GM21723 (cell line): ENCODE measurements at regions not wholly inside any gene's neighbourhood (a gene's known extent, or its start where the extent isn't known, plus 50 kb on each side); places are given as distances from the start of the nearest gene placed in this dataset.
"Not testable (repeated sequence)": the region's sequence is repeated elsewhere in the genome, so short reads cannot be mapped to it uniquely, and the experiment has no call there.

Experiments
- ATAC-seq: cut with Tn5 transposase; IDR thresholded peaks from one replicate; pipeline ENCODE4 v1.9.1; 2021; ENCODE audit warnings: mild to moderate bottlenecking, moderate library complexity; ENCODE audit not compliant: unreplicated experiment

DNA sequence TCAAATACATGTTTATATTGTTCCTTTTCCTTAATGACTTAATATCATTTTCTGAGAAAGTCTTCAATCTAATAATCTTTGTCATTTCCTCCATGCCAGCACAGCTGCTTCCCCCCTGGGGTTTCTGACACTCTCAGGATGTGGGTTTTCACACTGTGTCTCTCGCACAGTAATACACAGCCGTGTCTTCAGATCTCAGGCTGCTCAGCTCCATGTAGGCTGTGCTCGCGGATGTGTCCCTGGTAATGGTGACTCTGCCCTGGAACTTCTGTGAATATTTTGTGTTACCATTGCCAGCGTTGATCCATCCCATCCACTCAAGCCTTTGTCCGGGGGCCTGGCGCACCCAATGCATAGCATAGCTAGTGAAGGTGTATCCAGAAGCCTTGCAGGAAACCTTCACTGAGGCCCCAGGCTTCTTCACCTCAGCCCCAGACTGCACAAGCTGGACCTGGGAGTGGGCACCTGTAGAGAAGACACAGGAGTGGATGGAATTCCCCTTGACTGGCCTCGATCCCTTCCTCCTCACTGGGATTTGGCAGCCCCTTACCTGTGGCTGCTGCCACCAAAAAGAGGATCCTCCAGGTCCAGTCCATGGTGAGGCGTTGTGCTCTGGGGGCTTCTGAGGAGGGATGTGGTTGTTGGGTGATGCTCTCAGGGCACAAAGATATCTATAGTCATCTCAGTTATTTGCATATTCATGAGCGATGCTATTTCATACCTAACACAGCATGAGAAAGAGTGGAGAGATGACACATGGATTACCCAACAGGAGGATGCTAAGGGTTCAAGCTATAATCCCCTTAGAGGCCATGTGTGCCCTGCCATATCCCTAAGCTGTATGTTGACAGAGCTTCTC, 478.8 kb downstream of the TMEM121 start:
- not testable (repeated sequence) for ATAC-seq

DNA sequence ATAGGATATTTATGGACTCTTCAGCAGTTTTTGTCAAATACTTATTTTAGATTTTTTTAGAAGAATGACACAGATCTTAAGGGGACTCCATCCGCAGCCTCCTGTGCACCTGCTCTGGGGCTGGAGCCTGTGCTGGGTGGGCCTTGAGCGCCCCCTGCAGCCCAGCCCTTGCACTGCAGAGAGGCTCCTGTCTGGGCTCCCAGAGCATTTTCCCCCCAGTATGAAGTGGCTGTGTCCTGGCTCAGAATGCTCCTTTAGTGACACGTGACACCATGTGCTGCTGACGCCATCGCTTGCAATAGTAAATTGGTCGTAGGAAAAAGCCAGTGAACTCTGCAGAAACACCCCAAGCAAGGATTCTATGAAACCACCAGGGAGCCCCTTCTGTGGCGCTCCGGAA, 479.7 kb downstream of the TMEM121 start:
- not testable (repeated sequence) for ATAC-seq

DNA sequence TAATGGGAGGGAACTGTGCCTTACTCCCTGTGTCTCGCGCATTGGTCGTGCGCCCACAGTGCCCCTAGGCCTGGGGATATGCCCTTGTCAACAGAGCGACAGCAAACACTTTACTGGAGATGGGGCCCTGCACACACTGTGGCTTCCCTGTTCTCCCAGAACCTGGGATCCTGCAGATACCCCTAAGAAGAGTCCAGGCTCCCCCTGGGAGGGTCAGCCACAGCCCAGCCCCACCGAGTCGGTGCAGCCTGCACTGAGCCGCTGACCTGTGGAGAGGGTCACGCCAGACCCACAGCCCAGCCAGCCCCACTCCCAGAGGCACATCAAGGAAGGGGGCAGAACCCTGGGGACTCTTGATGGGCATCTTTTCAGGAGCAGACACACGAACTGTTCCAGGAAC, 480.3 kb downstream of the TMEM121 start:
- not testable (repeated sequence) for ATAC-seq

DNA sequence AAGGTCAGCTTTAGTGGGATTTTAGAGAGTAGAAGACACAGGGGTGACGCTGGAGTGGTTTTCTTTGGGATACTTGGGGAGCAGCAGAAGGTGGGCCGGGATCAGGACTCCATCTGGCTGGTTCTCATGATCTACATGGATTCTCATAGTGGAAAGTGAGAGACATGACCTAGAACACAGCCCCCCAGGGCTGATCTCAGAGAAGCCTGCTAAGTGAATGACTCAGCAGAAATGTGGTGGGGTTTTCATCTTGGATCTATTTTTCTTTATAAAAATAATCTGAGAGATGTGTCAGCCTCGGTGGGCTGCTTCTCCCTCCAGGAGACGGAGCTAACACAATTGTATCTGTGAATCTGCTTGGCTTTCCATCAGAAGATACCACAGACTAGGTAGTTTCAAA, 484.4 kb downstream of the TMEM121 start:
- ATAC-seq, result no peak

DNA sequence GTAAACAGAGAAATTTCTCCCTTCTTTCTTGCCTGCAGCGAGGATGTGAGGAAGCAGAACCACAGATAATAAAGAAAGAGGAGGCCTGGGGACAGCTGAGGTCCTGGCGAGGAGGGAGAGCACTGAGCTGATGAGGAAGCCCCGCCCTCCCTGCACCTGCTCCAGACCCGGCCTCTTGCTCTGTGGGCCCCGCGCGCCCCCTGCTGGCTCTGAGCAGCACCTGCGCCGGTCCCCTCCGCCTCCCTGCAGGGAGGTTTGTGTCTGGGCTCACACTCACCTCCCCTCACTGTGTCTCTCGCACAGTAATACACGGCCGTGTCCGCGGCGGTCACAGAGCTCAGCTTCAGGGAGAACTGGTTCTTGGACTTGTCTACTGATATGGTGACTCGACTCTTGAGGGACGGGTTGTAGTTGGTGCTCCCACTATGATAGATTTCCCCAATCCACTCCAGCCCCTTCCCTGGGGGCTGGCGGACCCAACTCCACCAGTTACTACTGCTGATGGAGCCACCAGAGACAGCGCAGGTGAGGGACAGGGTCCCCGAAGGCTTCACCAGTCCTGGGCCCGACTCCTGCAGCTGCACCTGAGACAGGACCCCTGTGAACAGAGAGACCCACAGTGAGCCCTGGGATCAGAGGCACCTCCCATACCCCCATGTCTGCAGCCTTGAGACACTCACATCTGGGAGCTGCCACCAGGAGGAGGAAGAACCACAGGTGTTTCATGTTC, 485.4 kb downstream of the TMEM121 start:
- ATAC-seq, result not testable (repeated sequence)

GRCh38 chr14:106012361-106012725, 486.0 kb downstream of the TMEM121 start:
- ATAC-seq, result not testable (repeated sequence)

DNA sequence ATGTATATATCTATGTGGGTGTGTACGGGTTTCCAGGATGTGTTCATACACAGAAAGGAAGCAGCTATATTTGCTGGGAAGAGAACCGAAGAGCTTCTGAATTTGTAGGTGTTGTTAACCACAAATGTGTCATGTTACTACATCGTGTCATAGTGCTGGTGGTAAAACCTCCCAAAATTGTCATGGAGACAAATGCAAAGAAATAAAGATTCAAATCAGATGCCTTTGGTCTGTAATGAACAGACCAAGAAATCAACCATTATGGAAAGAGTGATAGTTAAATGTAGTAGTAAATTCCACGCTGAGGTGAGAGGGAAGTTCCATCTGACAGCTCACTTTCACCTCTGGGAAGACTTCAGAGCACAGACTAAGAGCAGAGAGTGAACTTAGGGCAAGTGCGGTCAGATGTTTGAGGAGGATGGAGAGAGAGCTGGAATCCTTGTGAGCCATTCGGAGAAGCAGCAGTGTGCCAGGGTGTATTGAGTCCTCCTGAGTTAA, 487.5 kb downstream of the TMEM121 start:
- ATAC-seq, result no peak

- ATAC-seq, result not testable (repeated sequence)
These were observed 491.6 kb downstream of the TMEM121 start for GRCh38 chr14:106017952-106018351.

- ATAC-seq, result no peak
These were observed 495.4 kb downstream of the TMEM121 start for GRCh38 chr14:106021832-106022231.

DNA sequence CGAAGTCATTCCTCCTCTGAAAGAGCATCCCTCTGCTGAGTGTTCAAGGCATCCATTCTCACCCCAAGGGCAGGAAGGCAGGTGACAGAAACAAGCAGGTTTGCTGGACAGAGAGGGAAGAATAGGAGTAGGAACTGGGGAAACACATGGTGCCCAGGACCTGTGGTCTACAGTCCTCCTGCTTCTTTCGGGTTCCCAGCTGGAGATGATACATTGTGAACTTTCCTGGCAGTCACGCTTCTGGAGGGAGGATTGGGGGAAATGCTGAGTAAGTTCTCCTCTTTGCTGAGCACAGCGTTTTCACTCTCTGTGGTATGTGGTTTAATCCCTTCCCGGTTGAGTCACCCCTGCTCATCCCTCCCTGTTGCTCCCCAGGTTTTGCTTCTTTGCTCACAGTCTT, 496.3 kb downstream of the TMEM121 start:
- not testable (repeated sequence) for ATAC-seq

DNA sequence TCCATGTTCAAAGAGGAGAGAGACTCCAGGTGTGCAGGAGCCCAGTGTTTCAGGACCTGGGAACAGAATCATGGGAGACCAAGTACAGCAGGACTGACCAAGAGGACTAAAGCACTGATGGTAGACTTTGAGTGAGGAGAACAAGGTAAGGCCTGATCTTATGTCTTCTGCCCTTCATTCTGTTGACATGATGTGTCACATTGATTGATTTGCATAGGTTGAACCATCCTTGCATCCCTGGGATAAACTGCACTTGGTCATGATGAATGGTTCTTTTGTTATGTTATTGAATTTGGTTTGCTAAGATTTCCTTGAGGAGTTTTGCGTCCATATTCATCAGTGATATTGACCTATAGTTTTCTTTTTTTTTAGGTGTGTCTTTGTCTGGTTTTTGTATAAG, 497.0 kb downstream of the TMEM121 start:
- ATAC-seq, result no peak

DNA sequence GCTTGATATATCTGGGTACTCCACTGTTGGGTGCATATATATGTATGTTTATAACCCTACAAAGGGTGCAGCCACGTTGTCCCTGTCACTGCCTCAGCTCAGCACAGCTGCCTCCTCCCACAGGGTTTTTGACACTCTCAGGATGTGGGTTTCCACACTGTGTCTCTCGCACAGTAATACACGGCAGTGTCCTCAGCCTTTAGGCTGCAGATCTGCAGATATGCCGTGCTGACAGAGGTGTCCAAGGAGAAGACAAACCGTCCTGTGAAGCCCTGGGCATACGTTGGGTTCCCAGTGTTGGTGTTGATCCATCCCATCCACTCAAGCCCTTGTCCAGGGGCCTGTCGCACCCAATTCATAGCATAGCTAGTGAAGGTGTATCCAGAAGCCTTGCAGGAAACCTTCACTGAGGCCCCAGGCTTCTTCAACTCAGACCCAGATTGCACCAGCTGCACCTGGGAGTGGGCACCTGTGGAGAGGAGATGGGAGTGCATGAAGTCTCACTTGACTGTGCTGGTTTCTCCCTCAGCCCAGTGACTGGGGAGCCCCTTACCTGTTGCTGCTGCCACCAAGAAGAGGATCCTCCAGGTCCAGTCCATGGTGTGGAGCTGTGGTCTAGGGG, 498.7 kb downstream of the TMEM121 start:
- ATAC-seq, result no peak

GRCh38 chr14:106026026-106026425, 499.6 kb downstream of the TMEM121 start:
- ATAC-seq, result no peak

- not testable (repeated sequence) for ATAC-seq
These were observed 501.4 kb downstream of the TMEM121 start for GRCh38 chr14:106027759-106028158.

- ATAC-seq, result no peak
These were observed 503.6 kb downstream of the TMEM121 start for GRCh38 chr14:106029959-106030358.

GRCh38 chr14:106037380-106037779, 511.0 kb downstream of the TMEM121 start:
- ATAC-seq, result no peak

GRCh38 chr14:106038263-106038662, 511.9 kb downstream of the TMEM121 start:
- ATAC-seq, result no peak

DNA sequence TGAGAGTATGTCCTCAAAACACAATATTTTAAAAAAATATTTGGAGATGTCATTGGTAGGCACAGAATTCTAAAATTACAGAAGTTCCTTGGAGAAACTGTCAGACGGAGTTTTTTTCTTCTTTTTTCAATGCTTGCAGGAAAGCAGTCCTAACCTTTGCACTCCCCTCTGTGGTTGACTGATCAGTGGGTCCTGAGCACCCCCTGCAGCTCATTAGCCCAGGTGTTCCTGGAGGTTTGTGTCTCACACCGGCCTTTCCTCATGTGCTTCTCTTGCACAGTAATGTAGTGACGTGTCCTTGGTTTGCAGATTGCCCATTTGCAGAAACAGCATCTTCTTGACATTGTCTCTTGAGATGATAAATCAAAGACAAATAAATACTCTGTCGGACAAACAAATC, 513.0 kb downstream of the TMEM121 start:
- no peak for ATAC-seq

DNA sequence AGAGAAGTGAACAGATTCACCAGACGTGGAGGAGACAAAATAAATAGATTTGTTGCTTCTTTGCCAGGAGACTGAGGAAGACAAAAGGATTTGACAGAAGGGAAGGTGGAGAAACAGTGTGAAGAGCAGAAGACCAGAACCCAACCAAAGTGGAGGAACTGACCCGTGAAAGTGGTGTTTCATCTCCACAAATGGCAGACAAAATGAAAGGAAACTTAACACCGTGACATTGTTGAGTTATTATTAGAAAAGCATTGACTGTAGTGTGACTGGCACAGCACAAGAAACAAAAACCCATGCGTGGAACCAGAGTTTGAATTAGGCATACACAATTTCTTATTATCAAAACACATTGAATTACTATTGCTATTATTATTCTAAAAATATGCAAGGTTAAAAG, 518.1 kb downstream of the TMEM121 start:
- no peak for ATAC-seq

DNA sequence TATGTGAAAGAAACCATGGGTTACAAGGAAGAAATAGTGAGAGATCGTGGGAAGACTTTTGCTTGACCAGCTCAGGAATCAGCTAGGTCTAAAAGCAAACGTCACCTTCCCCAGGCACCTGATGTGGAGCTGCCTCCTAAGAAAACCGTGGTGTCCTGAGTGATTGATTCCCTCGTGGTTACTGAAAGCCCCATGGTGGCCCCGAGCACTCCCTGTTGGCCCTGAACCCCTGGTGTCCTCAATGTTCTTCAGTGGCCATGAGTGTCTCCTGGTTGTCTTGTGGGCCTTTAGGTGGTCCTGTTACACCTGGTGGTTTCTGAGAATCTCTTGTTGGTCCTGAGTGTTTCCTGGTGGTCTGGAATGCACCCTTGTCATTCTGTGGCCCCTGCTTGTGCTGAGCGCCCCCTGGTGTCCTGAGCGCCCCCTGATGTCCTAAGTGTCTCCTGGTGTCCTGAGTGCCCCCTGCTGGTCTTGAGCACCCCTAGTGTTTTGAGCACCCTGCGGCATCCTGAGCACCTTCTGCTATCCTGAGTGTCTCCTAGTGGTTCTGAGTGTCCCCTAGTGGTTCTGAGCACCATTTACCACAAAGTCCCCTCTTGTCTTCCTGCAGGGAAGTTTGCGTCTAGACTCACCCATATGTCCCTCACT, 518.7 kb downstream of the TMEM121 start:
- ATAC-seq, result no peak

GRCh38 chr14:106051796-106052195, 525.4 kb downstream of the TMEM121 start:
- no peak for ATAC-seq
